CD4-positive, alpha-beta T cell treated with Interleukin-1 beta for 1 hour (primary cell): ENCODE measurements at regions not wholly inside any gene's neighbourhood (a gene's known extent, or its start where the extent isn't known, plus 50 kb on each side); places are given as distances from the start of the nearest gene placed in this dataset.

Source experiments
- DNase-seq, 2 donors: peaks; one replicate each; pipeline ENCODE4 v3.0.0-alpha.2; 2020 to 2022

DNA sequence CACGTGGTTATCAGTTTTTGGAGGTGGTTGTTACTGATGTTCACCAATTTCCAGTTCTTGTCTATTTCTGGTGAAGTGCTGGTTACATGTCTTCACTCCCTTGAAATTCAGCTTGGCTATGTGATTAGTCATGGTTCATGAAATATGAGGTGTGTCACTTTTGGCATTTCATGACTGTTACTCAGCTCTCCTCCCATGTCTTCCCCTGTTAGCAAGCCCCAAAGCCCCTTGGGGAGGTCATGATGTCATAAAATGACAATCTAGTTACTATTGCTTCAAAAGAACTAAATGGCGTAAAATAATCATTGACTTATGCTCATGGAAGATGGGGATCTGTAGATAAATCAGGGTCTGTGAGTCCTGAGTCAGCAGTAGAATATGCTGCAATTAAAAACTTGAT is 425.1 kb downstream of the SETD4 start:
- no peak for DNase-seq

GRCh38 chr21:35633501-35633900 is 426.8 kb downstream of the SETD4 start:
- no peak for DNase-seq

DNA sequence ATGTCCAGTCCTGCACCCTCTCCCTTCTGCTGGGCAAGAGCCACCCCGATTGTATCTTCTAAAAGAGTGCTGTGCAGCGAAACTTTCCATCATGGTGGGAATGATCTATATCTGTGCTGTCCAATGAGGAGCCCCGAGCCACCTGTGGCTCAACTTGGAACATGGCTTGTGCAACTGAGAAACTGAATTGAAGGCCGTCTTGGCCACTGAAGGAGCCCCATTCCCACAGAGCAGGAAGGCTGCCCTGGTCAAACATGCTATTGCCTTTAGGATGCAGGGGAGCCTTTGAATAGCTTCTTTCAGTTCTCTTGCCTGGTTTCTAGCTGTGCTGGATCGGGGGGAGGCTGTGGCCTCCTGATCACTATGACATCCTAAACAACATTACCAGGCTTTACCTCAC is 427.6 kb downstream of the SETD4 start:
- DNase-seq = no peak

- no peak for DNase-seq
Observed at GRCh38 chr21:35628316-35628715, 432.0 kb downstream of the SETD4 start.

DNA sequence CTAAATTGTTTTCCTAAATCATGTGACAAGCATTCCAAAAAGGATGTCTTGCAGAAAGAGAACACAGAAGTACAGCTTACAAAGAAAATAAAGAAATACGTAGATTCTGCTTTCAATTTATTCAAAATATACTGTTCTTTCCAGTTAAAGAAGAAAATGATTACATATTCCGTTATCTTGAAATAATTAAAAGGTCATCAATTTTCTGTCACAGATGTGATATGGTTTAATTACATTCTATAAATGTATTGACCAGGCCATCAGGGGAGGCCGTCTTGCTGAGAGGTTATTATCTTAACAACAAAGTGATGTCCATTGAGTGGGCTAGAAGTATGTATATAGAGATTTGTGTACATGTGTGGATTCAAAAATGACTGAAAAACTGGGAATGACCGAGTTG is 432.9 kb downstream of the SETD4 start:
- DNase-seq = no peak

GRCh38 chr21:35625576-35625975 is 434.8 kb downstream of the SETD4 start:
- DNase-seq = no peak

- DNase-seq = no peak
Observed at GRCh38 chr21:35624901-35625300, 435.4 kb downstream of the SETD4 start.

GRCh38 chr21:35622612-35623011 is 437.7 kb downstream of the SETD4 start:
- no peak for DNase-seq

- no peak for DNase-seq
Observed at GRCh38 chr21:35619184-35619583, 441.1 kb downstream of the SETD4 start.

DNA sequence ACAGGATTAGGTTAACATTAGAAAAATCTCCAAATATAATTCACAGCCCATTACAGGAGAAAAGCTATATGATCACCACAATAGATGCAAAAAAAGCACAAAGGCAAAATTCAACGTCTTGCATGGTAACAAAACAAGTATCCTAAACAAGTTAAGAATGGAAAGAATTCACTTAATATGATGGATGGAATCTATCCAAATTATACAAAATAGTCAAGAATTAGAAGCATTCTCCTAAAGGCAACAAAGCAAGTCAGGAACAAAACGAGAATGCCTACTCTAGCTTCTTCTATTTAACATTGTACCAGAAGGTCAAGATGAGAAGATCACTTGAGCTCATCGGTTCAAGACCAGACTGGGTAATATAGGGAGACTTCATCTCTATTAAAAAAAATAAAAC is 442.8 kb downstream of the SETD4 start:
- no peak for DNase-seq

GRCh38 chr21:35616090-35616489 is 444.2 kb downstream of the SETD4 start:
- peak in 1 of 2 donors; percentile 20 for DNase-seq

GRCh38 chr21:35615325-35615724 is 445.0 kb downstream of the SETD4 start:
- no peak for DNase-seq

DNA sequence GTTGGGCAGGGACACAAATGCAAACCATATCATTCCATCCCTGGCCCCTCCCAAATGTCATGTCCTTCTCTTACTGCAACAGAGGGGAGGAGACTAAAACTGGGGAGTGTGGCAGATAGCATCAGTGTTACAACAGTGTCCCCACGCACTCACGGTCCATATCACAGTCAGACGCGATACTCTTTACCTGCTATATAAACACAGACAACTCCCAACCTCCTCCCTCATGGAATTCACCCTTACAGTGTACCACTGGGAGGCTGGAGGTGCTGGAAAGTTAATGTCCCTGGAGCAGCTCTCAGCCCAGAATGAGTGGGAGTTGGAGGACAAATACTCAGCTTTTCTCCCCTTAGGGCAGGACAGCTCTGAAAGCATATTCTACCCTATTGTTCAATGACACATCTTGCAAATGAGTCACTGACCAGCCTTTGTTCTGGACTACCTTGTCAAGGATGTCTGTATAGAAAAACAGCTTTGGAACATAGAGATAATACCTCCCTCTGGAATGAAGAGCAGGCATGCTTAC is 445.9 kb downstream of the SETD4 start:
- no peak for DNase-seq

DNA sequence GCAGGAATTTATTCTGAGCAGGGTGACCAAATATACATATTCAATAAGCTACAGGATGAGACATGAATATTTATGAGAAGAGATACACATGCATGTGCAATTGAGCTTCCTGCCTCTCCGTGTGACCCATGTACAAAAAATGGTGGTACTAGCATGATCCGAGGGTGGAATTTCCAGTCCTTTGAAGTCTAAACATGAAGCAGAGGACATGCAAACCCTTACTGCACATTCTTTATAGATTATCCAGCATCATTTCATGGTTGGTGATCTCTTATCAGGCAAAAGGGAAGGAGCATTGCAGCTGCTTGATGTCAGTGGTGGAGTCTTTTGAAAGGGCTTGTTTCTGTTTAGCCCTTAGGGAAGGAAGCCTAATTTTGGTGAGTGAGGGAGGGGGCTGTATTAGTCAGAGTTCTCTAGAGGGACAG is 448.6 kb downstream of the SETD4 start:
- no peak for DNase-seq

- DNase-seq = no peak
Observed at GRCh38 chr21:35609263-35609662, 451.1 kb downstream of the SETD4 start.

GRCh38 chr21:35607406-35607805 is 452.9 kb downstream of the SETD4 start:
- DNase-seq = no peak

GRCh38 chr21:35606578-35606977 is 453.7 kb downstream of the SETD4 start:
- DNase-seq = no peak

DNA sequence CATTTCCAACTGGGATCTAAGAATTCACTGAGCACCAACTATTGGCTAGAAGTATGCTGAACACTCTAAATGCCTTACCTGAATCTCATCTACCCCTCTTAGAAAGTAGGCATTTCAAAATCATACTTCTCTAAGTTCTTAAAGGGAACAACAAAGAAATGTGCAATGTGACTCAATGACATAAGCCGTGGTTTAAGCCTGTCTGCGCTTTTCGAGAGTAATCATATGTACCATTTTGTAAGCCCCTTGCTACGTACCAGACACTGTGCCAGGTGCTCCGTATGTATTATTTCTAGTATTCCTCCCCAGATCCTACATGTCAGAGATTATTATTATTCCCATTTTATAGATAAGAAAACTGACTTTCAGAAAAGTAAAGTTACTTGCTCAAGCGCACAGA is 454.2 kb downstream of the SETD4 start:
- no peak for DNase-seq

GRCh38 chr21:35603494-35603893 is 456.8 kb downstream of the SETD4 start:
- DNase-seq = no peak

GRCh38 chr21:35602811-35603362 is 457.4 kb downstream of the SETD4 start:
- DNase-seq = no peak

GRCh38 chr21:35601211-35601610 is 459.1 kb downstream of the SETD4 start:
- no peak for DNase-seq

- DNase-seq = no peak
Observed at GRCh38 chr21:35599164-35599563, 461.2 kb downstream of the SETD4 start.

- no peak for DNase-seq
Observed at GRCh38 chr21:35597750-35598339, 462.5 kb downstream of the SETD4 start.

GRCh38 chr21:35594905-35595304 is 465.4 kb downstream of the SETD4 start:
- DNase-seq = no peak

GRCh38 chr21:35593000-35593502 is 467.3 kb downstream of the SETD4 start:
- DNase-seq = no peak
